Astrocyte (in vitro differentiated cells and primary cell): ENCODE measurements at regions not wholly inside any gene's neighbourhood (a gene's known extent, or its start where the extent isn't known, plus 50 kb on each side); places are given as distances from the start of the nearest gene placed in this dataset.

Source experiments
- EZH2 ChIP-seq: IDR thresholded peaks from 2 replicates; pipeline ENCODE4 v1.6.1; 2012; ENCODE audit warnings: mild to moderate bottlenecking, low read length, inconsistent platforms; ENCODE audit not compliant: insufficient read depth
- TF ChIP-seq, protein P1 (sequence below): IDR thresholded peaks from 2 replicates; pipeline ENCODE4 v1.5.1; 2011; ENCODE audit warnings: low read depth, mild to moderate bottlenecking, inconsistent platforms, low read length, moderate library complexity; ENCODE audit not compliant: insufficient read depth

DNA sequence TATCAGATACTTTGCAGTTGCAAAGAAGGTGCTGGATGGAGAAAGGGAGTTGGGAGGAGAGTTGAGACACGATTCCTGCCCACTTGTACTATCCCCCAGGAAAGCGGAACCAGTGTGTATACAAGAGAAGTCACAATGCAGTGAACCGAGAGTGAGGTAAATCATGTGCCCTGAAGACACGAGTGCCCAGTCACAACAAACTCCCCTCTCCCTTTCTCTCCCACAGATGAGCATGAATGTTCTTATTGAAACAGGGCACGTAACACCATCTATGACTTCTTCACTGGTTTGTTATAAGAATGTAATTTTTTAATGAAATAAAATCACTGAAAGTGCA, 155.7 kb downstream of the IRS1 start:
- TF ChIP-seq, protein P1, sequence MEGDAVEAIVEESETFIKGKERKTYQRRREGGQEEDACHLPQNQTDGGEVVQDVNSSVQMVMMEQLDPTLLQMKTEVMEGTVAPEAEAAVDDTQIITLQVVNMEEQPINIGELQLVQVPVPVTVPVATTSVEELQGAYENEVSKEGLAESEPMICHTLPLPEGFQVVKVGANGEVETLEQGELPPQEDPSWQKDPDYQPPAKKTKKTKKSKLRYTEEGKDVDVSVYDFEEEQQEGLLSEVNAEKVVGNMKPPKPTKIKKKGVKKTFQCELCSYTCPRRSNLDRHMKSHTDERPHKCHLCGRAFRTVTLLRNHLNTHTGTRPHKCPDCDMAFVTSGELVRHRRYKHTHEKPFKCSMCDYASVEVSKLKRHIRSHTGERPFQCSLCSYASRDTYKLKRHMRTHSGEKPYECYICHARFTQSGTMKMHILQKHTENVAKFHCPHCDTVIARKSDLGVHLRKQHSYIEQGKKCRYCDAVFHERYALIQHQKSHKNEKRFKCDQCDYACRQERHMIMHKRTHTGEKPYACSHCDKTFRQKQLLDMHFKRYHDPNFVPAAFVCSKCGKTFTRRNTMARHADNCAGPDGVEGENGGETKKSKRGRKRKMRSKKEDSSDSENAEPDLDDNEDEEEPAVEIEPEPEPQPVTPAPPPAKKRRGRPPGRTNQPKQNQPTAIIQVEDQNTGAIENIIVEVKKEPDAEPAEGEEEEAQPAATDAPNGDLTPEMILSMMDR: no peak
- TF ChIP-seq EZH2: no peak
